Activated CD4-positive, alpha-beta T cell treated with anti-CD3 and anti-CD28 coated beads, Interleukin-2, amount 50 U/mL, for 48 hours (primary cell): ENCODE measurements at regions not wholly inside any gene's neighbourhood (a gene's known extent, or its start where the extent isn't known, plus 50 kb on each side); places are given as distances from the start of the nearest gene placed in this dataset.

ENCODE experiments used
- DNase-seq, 2 experiments: peaks; one replicate each; pipeline ENCODE4 v3.0.0-alpha.2; 2020

- no peak for DNase-seq
Observed at GRCh38 chr10:121188005-121188404, 336.8 kb downstream of the WDR11 start.

- no peak for DNase-seq
Observed at GRCh38 chr10:121189066-121189465, 337.9 kb downstream of the WDR11 start.

- no peak for DNase-seq
Observed at GRCh38 chr10:121194696-121195523, 343.7 kb downstream of the WDR11 start.

GRCh38 chr10:121195524-121195910 is 344.4 kb downstream of the WDR11 start:
- no peak for DNase-seq

GRCh38 chr10:121199081-121199480 is 347.9 kb downstream of the WDR11 start:
- DNase-seq = no peak

- DNase-seq = no peak
Observed at GRCh38 chr10:121205625-121206024, 354.5 kb downstream of the WDR11 start.

GRCh38 chr10:121211446-121211845 is 360.3 kb downstream of the WDR11 start:
- no peak for DNase-seq

- DNase-seq = no peak
Observed at GRCh38 chr10:121213437-121213836, 362.3 kb downstream of the WDR11 start.

GRCh38 chr10:121216295-121216694 is 365.1 kb downstream of the WDR11 start:
- no peak for DNase-seq

- no peak for DNase-seq
Observed at GRCh38 chr10:121216721-121217181, 365.6 kb downstream of the WDR11 start.

- no peak for DNase-seq
Observed at GRCh38 chr10:121217331-121217730, 366.2 kb downstream of the WDR11 start.

- no peak for DNase-seq
Observed at GRCh38 chr10:121221072-121221471, 369.9 kb downstream of the WDR11 start.

- DNase-seq = no peak
Observed at GRCh38 chr10:121221991-121222390, 370.8 kb downstream of the WDR11 start.

GRCh38 chr10:121222842-121223241 is 371.7 kb downstream of the WDR11 start:
- no peak for DNase-seq

GRCh38 chr10:121231079-121231478 is 367.2 kb downstream of the FGFR2 start:
- DNase-seq = no peak

GRCh38 chr10:121232494-121232893 is 365.8 kb downstream of the FGFR2 start:
- no peak for DNase-seq

- DNase-seq = no peak
Observed at GRCh38 chr10:121235692-121236091, 362.6 kb downstream of the FGFR2 start.

GRCh38 chr10:121236621-121237020 is 361.6 kb downstream of the FGFR2 start:
- DNase-seq = no peak

- no peak for DNase-seq
Observed at GRCh38 chr10:121237718-121238117, 360.5 kb downstream of the FGFR2 start.

GRCh38 chr10:121240011-121240410 is 358.2 kb downstream of the FGFR2 start:
- DNase-seq = no peak

- no peak for DNase-seq
Observed at GRCh38 chr10:121240556-121240955, 357.7 kb downstream of the FGFR2 start.

GRCh38 chr10:121241337-121241736 is 356.9 kb downstream of the FGFR2 start:
- DNase-seq = no peak

GRCh38 chr10:121242741-121243608 is 355.3 kb downstream of the FGFR2 start:
- DNase-seq = no peak
